ENCODE measurements at regions not wholly inside any gene's neighbourhood (a gene's known extent, or its start where the extent isn't known, plus 50 kb on each side); places are given as distances from the start of the nearest gene placed in this dataset.

DNA sequence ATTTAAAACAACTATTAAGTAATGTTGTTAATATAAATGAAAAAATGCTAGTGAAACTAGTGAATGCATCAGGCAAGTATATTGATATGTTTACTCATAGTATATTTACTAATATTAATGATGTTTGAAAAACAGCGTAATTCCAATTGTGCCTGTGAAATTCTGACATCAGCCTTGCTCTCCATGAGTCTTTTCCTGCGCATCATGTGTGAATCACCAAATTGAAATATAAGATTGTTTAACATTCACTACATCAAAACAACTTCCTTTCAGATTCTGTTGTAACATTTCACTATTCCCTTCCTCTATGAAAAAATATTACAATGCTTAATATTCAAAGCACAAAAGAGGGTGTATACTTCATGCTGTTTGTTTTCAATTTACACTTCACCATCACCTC lies 1995.9 kb upstream of the SEL1L start:
- no peak for FAIRE-seq
- no peak for DNase-seq (ENCODE audit: insufficient read length, low spot score)
- no peak for TF ChIP-seq SPI1 (IDR thresholded peaks at IDR 0.05; ENCODE audit: low read depth, low read length)
- TF ChIP-seq POU2F2 (IDR thresholded peaks at IDR 0.05; ENCODE audit: low read depth, low read length): no peak
- TF ChIP-seq PAX5 (IDR thresholded peaks at IDR 0.05; ENCODE audit: insufficient read depth, low read length, severe bottlenecking): no peak
- TF ChIP-seq TAF1 (IDR thresholded peaks at IDR 0.05; ENCODE audit: low read depth, low read length): no peak
- no peak for TF ChIP-seq POLR2AphosphoS5 (IDR thresholded peaks at IDR 0.05; ENCODE audit: low read depth, low read length)
- TF ChIP-seq POLR2A (IDR thresholded peaks at IDR 0.05; ENCODE audit: low read depth, low read length): no peak

GRCh38 chr14:83533734-83534133 lies 1996.2 kb upstream of the FLRT2 start:
- no peak for TF ChIP-seq PAX5 (IDR thresholded peaks at IDR 0.05; ENCODE audit: insufficient read depth, low read length, severe bottlenecking)
- TF ChIP-seq POLR2AphosphoS5 (IDR thresholded peaks at IDR 0.05; ENCODE audit: low read depth, low read length): no peak
- no peak for TF ChIP-seq POLR2A (IDR thresholded peaks at IDR 0.05; ENCODE audit: low read depth, low read length)
- TF ChIP-seq TAF1 (IDR thresholded peaks at IDR 0.05; ENCODE audit: low read depth, low read length): no peak
- TF ChIP-seq SPI1 (IDR thresholded peaks at IDR 0.05; ENCODE audit: low read depth, low read length): no peak
- TF ChIP-seq POU2F2 (IDR thresholded peaks at IDR 0.05; ENCODE audit: low read depth, low read length): no peak
- FAIRE-seq: no peak
- DNase-seq (ENCODE audit: insufficient read length, low spot score): no peak

DNA sequence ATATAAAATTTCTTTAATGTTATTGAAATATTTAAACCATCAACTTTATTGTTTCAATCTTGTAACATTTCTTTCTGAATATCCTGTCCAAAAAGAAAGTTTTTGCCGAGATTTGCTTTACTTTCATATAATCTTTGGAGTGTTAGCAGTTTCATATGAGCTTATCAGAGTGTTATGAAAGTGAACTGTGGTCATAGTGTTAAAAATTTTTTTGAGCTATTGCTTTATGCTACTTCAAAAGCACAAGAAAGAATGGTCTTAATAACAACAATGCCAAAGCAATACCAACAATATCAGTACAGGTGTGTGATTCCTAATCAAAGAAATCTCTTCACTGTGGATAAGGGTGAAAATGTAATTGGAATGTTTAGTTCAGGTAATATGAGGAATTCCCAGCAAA lies 1994.9 kb upstream of the FLRT2 start:
- DNase-seq (ENCODE audit: insufficient read length, low spot score) (no peak), FAIRE-seq (no peak)
- TF ChIP-seq POU2F2 (IDR thresholded peaks at IDR 0.05; ENCODE audit: low read depth, low read length) (no peak), SPI1 (IDR thresholded peaks at IDR 0.05; ENCODE audit: low read depth, low read length) (no peak), TAF1 (IDR thresholded peaks at IDR 0.05; ENCODE audit: low read depth, low read length) (no peak)

GRCh38 chr14:83535444-83535843 lies 1994.5 kb upstream of the FLRT2 start:
- DNase-seq (ENCODE audit: insufficient read length, low spot score): no peak
- TF ChIP-seq POU2F2 (IDR thresholded peaks at IDR 0.05; ENCODE audit: low read depth, low read length) (no peak), SPI1 (IDR thresholded peaks at IDR 0.05; ENCODE audit: low read depth, low read length) (no peak), TAF1 (IDR thresholded peaks at IDR 0.05; ENCODE audit: low read depth, low read length) (no peak), POLR2A (IDR thresholded peaks at IDR 0.05; ENCODE audit: low read depth, low read length) (no peak), PAX5 (IDR thresholded peaks at IDR 0.05; ENCODE audit: insufficient read depth, low read length, severe bottlenecking) (no peak), POLR2AphosphoS5 (IDR thresholded peaks at IDR 0.05; ENCODE audit: low read depth, low read length) (no peak)
- no peak for FAIRE-seq

- TF ChIP-seq PAX5 (IDR thresholded peaks at IDR 0.05; ENCODE audit: insufficient read depth, low read length, severe bottlenecking): no peak
- TF ChIP-seq POLR2AphosphoS5 (IDR thresholded peaks at IDR 0.05; ENCODE audit: low read depth, low read length): no peak
- no peak for FAIRE-seq
- no peak for DNase-seq (ENCODE audit: insufficient read length, low spot score)
Measured at GRCh38 chr14:83541147-83541546, 1988.8 kb upstream of the FLRT2 start.

DNA sequence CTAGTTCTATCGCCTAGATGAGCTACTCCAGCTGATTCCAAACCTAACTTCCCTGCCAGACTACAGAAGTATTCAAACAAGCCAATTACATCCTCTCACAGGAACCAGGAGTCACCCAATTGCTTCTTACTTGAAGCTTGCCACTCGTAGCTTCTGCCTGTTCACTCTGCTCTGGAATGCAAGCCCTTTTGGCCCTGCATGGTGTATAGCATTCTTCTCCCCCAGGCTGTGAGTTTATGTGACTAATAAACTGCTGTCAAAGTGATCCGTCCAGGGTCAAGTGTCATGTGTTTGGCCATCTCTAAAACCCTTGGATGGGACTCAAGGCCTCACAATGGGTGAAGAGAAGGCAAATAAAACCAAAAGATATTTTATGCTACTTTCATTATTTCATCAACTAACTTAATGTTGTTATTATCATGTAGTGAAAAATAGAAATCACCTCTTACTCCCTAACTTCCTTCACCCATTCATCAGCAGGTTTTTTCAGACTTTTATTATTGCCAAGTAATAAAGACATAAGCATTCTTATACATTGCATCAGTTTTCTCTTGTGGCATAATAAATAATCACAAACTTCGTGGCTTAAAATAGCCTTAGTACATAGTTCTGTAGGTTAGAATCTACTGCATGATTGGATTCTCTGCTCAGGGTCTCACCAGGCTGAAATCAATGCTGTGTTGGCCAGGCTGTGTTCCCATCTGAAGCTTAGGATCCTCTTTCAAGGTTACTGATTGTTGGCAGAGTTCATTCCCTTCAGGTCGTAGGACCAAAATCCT lies 1981.7 kb upstream of the FLRT2 start:
- DNase-seq (ENCODE audit: insufficient read length, low spot score) (no peak), FAIRE-seq (no peak)
- TF ChIP-seq POLR2A (IDR thresholded peaks at IDR 0.05; ENCODE audit: low read depth, low read length) (no peak), PAX5 (IDR thresholded peaks at IDR 0.05; ENCODE audit: insufficient read depth, low read length, severe bottlenecking) (no peak), TAF1 (IDR thresholded peaks at IDR 0.05; ENCODE audit: low read depth, low read length) (no peak), POLR2AphosphoS5 (IDR thresholded peaks at IDR 0.05; ENCODE audit: low read depth, low read length) (no peak), POU2F2 (IDR thresholded peaks at IDR 0.05; ENCODE audit: low read depth, low read length) (no peak), SPI1 (IDR thresholded peaks at IDR 0.05; ENCODE audit: low read depth, low read length) (no peak)

DNA sequence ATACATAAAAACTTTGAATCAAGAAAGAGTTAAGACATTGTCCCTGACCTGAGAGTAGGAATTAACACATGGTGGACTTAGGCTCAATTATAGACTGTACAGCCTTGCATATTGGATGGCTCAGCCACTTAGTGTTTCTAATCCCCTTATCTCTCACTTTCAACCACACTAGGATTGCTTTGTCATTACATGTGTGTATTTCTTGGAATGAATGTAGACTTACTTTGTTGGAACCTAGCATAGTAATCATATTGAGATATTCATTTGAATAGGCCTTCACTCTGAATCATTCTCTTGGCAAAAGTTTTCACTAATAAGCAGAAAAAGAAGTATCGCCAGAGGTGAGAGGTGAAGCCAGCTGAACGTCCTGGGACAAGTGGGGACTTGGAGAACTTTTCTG lies 1973.9 kb upstream of the FLRT2 start:
- TF ChIP-seq POLR2AphosphoS5 (IDR thresholded peaks at IDR 0.05; ENCODE audit: low read depth, low read length) (no peak), TAF1 (IDR thresholded peaks at IDR 0.05; ENCODE audit: low read depth, low read length) (no peak), POLR2A (IDR thresholded peaks at IDR 0.05; ENCODE audit: low read depth, low read length) (no peak), SPI1 (IDR thresholded peaks at IDR 0.05; ENCODE audit: low read depth, low read length) (no peak), PAX5 (IDR thresholded peaks at IDR 0.05; ENCODE audit: insufficient read depth, low read length, severe bottlenecking) (no peak), POU2F2 (IDR thresholded peaks at IDR 0.05; ENCODE audit: low read depth, low read length) (no peak)
- DNase-seq (ENCODE audit: insufficient read length, low spot score) (no peak), FAIRE-seq (no peak)

DNA sequence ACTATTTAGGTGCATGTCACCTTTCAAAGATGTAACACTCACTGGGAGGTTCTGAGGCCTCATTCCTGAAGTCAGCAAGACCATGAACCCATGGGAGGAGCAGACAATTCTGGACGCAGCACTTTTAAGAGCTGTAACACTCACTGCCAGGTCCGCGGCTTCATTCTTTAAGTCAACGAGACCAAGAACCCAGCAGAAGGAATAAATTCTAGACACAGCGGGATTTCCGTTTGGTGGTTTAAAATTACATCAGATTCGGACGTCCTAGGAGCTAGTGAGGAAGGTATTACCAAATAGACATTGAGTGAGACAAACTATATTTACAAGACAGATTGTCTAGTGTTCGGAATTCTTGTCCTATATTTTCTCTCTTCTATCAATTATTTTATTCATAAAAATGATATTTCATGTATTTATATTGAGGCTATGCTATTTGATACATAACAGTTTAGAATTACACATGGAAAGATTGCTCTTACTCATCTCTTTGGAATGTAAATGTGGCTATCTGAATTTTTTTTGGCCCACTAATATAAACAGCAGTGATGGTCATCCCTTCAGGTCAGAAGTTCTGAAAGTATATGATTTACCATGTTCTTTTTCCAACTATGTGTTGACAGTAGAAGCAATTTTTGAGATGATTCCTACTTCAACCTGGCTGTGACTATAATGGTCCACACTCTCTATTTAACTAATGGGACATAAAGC lies 1973.0 kb upstream of the FLRT2 start:
- TF ChIP-seq POU2F2 (IDR thresholded peaks at IDR 0.05; ENCODE audit: low read depth, low read length): no peak
- TF ChIP-seq TAF1 (IDR thresholded peaks at IDR 0.05; ENCODE audit: low read depth, low read length): no peak
- no peak for TF ChIP-seq SPI1 (IDR thresholded peaks at IDR 0.05; ENCODE audit: low read depth, low read length)
- TF ChIP-seq POLR2A (IDR thresholded peaks at IDR 0.05; ENCODE audit: low read depth, low read length): no peak
- no peak for TF ChIP-seq PAX5 (IDR thresholded peaks at IDR 0.05; ENCODE audit: insufficient read depth, low read length, severe bottlenecking)
- TF ChIP-seq POLR2AphosphoS5 (IDR thresholded peaks at IDR 0.05; ENCODE audit: low read depth, low read length): no peak
- FAIRE-seq: no peak
- no peak for DNase-seq (ENCODE audit: insufficient read length, low spot score)

DNA sequence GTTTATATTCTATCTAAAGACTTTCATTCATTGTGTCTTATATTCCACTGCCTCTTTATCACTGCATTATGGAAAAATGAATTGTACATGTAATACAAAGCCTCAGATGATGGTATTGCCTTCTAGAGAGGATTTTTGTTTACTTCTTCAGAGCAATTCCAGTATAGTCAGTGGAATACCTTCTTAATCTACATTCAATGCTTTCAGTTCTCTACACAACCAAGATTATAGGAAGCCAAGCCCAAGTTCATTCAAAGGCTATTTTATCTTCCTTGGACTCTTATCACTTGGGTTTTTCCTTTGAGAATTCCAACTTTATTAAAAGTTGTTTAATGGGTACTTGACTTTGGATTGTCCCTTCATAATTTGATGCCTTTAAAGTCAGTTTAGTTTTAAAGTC lies 1971.0 kb upstream of the FLRT2 start:
- FAIRE-seq: no peak
- TF ChIP-seq PAX5 (IDR thresholded peaks at IDR 0.05; ENCODE audit: insufficient read depth, low read length, severe bottlenecking): no peak
- DNase-seq (ENCODE audit: insufficient read length, low spot score): no peak

- TF ChIP-seq SPI1 (IDR thresholded peaks at IDR 0.05; ENCODE audit: low read depth, low read length) (no peak), TAF1 (IDR thresholded peaks at IDR 0.05; ENCODE audit: low read depth, low read length) (no peak), POU2F2 (IDR thresholded peaks at IDR 0.05; ENCODE audit: low read depth, low read length) (no peak), PAX5 (IDR thresholded peaks at IDR 0.05; ENCODE audit: insufficient read depth, low read length, severe bottlenecking) (no peak), POLR2A (IDR thresholded peaks at IDR 0.05; ENCODE audit: low read depth, low read length) (no peak), POLR2AphosphoS5 (IDR thresholded peaks at IDR 0.05; ENCODE audit: low read depth, low read length) (no peak)
- no peak for DNase-seq (ENCODE audit: insufficient read length, low spot score)
- no peak for FAIRE-seq
Measured at GRCh38 chr14:83559721-83560120, 1970.2 kb upstream of the FLRT2 start.

All from GM12891 (cell line).